HG03039 (cell line): ENCODE measurements at regions not wholly inside any gene's neighbourhood (a gene's known extent, or its start where the extent isn't known, plus 50 kb on each side); places are given as distances from the start of the nearest gene placed in this dataset.

Experiments used
- ATAC-seq: cut with Tn5 transposase; IDR thresholded peaks from one replicate; pipeline ENCODE4 v1.9.1; 2021; ENCODE audit warnings: mild to moderate bottlenecking, moderate library complexity; ENCODE audit not compliant: unreplicated experiment

DNA sequence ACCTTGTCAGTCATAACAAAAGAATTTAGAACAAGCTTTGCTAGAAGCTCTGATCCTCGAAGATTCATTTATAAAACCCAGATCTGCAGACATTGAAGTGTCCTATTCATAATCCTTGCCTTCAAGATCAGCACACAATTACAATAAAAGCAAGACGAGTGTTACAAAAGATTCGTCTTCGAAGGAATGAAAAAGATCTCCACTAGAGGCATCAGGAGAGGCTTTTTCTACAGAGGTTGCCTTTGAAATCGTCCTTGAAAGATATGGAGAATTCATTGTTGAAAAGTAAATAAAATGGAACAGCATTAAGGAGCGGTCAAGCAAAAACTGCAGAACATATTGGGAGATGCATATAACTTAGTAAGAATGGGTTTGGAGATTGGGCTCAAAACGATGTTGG, 146.4 kb downstream of the BMP4 start:
- ATAC-seq = no peak

DNA sequence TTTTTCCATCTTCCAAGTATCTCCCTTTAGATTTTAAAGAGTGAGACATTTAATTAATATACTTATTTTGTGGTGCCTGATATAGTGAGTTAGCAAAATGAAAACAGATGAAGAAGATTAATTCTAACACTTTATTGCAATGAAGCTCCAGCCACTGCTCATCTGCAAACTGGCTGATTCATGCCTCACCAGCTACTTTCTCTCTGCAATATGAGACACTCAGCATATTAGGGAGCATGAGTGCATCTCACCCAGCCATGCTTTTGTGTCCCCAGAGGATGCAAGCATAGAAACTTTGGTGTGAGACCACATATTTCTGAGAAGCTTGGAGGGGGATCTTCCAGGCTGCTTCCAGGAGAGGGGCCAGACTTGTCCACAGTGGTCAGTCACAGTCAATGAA, 148.6 kb downstream of the BMP4 start:
- ATAC-seq = no peak

DNA sequence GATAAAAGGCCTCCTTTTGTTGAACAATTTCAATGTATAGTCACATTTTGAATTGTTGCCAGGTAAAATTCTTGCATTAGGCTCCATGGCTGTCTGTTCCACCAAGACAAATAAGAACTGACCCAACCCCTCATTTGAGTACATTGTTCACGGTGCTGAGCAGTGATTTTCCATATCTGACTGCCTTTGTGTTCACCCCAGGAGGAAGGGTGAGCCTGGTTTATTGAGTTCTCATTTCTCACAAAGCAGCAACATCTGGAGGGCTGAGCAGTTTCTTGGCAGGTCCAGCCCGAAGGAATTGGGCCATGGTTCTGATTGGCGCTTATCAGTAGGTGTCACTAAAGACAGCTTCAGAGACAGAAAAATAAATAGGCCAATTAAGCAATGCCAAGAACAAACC, 149.1 kb downstream of the BMP4 start:
- ATAC-seq = no peak

DNA sequence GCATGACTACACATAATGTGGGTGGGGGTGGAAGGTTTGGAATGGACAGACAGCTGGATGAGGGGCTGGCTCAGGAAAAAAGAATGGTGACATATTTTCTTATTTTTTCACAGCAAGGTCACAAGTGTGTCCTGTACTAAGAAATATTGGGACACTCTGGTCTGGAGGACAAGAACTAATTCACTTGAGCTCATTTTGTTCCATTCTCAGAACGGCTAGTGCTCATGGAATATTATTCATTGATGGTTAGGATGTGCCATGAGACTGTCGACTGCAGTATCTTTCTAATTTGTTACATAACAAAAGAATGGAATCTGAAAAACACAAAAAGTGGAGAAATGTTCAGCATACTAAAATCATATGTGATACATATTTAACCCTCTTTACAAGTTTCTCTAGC, 149.5 kb downstream of the BMP4 start:
- ATAC-seq = no peak

DNA sequence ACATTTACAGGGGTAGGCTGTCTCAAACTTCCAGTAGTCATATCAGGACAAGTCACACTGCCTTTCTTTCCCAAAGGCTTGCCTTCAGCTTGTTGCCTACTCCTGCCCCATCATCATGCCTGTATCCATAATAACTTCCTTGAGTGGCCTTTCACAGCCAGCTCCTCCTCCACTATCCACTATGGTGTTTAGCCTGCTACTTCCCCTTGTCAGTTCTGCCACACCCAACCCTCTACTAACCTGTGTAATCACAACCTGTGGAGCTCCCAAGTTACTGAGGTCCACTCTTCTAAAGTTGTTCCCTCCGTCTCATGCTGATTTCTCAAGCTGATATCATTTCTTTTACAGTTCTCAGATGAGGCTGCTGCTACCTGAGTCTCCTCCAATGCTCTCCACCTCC, 159.9 kb downstream of the BMP4 start:
- no peak for ATAC-seq

DNA sequence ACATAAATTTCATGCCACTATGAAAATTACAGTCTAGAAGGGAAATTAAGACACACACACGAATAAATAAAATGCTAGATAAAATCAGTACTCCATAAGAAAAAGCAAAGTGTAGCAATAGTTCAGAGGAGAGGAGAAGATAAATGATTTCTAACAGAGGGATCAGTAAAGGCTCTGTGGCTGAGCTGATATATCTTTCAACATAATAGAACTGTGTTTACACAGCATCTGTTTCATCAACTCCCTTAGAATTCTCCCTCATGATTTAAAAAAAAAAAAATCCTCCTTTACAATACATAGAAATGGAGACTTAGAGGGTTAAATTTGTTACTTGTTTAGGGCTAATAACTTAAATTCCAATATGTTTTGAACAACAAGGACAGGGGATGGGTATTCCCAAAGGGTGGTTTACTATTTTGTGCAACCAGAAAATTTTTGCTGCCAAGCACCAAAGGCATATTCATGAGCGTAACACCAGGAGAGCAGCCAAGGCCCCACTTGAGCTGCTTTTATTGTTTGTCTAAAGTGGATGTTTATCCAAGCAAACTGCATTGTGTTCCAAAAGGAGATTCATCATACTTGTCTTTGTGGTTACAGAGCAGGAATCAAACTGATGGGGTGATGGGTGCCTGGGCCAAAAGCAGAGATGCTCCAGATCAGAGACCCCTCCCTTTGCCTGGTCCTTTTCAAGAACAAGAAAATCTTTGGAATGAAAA, 162.7 kb downstream of the BMP4 start:
- no peak for ATAC-seq

DNA sequence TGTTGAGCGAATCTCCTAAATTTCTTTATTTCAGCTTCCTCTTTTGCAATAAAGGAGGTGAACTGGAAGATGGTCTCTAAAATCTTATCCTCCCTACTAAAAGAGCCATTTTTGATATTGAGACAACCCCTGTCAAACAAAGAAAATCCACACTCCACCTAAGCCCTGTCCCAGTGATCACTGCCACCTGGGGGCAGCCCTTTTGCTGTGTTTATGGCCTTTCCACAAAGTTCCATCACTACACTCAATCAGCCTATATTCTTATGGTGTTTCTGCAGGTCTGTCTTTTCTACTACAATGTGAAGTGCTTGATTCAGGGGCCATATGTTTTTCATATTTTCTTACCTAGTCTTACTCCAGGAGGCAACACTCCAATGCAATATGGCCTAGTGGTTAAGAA, 163.7 kb downstream of the BMP4 start:
- no peak for ATAC-seq

DNA sequence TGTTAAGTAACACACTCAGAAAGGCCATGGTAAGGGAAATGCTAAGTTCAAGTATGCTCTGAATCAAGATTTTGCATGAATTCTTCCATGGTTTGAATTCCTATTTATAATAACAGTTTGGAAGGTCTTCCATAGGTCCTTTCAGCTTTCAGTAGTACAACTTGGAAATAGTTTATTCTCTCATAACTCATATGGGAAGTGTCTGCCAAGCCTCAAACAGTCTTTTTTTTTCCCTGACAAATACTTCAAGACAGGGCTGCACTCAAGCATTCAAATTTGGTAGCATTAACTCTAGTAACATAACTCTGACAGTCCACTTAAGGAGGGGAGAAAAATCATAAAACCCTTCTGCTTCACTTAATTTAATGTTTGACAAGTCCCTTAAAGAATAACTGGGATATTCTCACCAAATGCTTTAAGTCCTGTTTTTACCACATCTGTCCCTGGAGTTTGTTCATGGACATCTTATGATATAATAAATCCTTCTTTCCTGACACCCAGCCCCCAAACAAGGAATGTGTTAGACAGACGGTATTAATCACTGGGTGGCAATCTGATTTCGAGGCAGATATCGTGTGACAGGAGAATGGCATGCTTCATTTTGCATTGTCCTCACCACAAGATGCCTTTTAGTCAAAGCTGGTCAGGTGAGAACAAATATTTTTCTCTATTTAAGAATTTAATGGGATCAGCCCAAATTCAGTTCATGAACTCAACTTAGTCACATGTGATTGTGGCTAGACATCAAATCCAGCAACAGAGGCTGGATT, 165.7 kb downstream of the BMP4 start:
- no peak for ATAC-seq

DNA sequence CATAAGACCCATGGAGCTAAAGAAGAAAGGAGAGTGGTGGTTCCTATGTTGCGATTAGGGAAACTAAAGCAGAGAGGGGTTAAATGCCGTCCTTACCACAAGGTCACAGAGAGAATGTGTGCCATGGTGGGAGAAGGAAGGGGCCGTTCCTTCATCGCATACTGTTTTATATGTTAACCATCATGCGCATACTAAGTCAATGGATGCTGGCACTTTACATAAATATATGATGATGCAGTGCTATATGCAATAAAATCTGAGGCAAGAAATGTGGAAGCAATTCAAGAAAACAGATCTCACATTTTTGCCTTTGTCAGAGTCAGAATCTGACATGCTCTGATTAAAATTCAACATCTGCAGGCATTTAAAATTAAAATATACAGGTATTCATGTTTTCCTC, 168.1 kb downstream of the BMP4 start:
- ATAC-seq = no peak

DNA sequence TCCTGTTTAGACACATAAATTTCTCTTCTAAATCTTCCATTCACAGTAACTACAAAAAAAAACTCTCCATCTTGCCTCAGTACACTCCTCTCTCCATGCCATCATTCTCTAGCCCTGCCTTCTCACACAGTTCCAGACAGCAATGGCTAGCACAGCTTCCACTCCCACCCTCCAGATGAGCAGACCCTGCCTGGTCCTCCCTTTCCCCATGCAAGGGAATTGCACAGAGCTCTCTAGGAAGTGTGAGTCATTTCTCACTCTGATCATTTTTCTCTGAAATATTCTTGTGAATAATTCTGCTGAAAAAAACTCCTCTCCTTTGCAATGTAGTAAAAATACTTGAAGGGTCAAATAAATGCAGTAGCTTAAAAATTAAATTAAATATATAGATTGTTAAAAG, 170.6 kb downstream of the BMP4 start:
- ATAC-seq = no peak

DNA sequence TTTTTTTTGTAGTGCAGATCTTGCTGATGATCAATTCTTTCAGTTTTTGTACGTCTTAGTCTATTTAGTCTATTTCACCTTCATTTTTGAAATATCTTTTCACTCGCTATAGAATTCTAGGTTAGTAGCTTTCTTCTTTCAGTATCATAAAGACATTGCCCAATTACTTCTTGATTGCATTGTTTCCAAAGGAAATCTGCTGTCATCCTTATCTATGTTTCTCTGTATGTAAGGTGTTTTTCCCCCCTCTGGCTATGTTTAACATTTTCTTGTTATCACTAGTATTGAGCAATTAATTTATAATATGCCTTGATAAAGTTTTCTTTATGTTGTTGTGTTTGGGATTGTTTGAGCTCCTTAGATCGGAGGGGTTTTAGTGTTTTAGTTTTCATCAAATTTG, 171.9 kb downstream of the BMP4 start:
- no peak for ATAC-seq

DNA sequence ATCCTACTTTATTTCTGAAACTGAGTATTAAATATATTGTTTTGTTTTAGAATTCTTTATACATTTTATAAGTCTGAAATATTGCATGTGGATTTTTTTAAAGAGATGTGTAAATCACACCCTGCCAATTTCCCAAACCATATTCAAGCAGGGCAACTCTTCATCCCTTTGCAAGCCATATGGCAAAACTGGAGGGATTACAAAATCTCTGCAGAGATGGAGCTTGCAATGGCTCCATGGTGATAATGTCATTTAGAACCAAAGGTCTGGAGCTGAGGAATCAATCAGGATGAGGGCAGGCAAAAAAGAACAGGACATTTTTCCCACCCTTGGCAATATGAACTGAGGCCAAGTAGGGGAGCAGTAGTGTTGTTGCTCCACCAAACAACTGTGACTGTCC, 173.4 kb downstream of the BMP4 start:
- no peak for ATAC-seq

DNA sequence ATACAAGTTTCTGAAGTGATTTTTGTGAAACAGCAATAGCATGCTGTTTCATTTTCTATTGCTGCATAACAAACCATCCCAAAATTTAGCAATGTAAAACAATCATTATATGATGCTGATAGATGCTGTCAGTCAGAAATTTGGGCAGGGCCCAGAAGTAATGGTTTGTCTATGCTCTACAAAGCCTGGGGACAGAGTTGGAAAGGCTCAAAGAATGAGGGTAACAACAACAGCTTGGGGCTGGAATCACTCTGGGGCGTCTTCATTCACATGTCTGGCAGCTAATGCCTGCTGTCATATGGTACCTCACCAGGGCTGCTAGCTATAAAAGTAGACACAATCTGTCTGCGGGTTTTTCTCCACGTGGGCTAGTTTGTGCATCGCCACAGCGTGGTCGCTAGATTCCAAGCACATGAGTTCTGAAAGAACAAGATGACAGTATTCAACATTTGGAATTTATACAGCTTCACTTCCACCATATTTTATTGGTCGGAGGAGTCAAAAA, 176.5 kb downstream of the BMP4 start:
- no peak for ATAC-seq

DNA sequence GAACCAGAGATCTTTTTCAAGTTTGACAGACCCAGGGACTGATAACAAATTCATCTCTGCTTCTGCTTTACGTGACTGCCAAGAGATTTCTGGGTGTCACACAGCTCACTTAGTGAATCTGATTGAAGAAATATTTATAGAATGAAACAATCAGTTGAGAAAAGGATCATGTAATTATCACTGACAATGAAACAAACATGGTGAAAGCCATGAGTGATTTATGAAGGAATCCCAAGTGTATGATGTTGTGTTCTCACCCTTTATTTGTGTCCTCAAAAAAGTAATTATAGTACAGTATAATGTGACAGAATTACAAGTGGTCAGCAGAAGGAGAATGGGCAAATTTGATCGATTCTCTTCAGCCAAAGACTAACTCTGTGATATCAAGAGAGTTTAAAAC, 177.3 kb downstream of the BMP4 start:
- ATAC-seq = no peak

DNA sequence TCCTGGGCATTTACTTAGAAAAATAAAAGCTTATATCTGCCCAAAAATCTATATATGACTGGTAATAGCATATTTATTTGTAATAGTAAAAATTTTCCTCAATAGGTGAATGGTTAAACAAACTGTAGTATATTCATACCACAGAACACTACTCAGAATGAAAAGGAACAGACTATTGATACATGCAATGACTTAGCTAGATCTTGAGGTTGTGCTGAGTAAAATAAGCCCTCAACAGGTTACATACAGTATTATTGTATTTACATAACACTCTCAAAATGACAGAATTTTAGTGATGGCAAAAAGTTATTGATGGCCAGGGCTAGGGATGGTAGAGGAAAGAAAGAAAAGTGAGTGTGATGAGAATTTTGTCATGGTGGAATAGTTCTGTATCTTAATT, 178.4 kb downstream of the BMP4 start:
- peak; percentile 71 for ATAC-seq

DNA sequence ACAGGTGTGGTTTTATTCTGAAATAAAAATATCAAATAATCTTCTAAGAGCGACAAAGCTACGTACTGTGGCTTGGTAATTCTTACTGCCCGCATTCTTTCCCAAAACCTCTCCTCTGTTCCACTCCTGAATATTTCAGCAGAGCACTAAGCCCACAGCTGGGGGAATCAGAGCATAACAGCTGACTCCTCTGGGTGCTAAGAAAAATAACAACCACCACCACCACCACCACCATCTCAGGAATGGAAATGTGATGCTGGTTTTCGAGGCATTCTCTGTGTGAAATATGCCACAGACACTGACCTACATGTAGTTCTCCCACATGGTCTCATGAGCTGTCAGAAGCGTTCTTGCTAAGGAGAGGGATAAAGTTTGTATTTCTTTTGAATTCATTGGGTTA, 183.7 kb downstream of the BMP4 start:
- no peak for ATAC-seq

DNA sequence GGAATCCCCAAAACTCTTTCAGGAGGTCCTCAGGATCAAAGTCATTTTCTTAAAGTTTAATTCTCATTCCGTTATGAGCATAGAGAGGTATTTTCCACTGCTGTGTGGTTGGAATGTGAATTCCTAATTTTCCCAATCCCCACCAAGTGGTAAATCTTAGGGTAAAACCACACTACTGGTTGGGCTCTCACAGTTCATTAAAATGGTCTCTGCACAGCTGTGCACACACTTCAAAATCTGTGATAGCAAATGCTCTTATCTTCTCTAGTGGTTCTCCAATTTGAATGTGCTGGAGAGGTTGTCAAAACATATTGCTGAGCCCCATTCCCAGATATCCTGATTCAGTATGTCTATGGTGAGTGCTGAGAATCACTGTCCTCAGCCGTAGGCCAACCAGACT, 189.1 kb downstream of the BMP4 start:
- no peak for ATAC-seq

DNA sequence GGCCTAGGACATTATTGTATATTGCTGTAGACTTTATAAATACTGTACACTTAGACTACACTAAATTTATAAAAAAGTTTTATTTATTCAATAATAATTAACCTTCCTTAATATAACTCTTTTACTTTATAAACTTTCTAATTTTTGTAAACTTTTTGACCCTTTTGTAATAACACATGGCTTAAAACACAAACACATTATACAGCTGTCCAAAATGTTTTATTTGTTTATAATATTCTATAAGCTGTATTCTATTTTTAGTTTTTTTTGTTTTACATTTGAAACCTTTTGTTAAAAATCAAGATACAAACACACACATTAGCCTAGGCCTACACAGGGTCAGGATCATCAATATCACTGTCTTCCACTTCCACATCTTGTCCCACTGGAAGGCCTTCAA, 190.0 kb downstream of the BMP4 start:
- ATAC-seq = no peak

DNA sequence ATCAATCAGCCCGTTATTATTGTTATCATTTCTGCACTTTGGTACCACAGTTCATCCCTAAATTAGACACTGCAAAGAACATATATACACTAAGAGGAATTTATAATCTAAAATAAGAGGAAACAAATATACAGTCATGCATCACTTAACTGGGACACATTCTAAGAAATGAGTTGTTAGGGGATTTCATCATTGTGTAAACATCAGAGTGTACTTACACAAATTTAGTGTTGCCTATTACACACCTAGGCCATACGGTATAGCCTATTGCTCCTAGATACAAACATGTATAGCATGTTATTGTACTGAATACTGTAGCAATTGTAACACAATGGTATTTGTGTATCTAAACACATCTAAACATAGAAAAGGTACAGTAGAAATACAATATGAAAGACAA, 190.5 kb downstream of the BMP4 start:
- no peak for ATAC-seq

DNA sequence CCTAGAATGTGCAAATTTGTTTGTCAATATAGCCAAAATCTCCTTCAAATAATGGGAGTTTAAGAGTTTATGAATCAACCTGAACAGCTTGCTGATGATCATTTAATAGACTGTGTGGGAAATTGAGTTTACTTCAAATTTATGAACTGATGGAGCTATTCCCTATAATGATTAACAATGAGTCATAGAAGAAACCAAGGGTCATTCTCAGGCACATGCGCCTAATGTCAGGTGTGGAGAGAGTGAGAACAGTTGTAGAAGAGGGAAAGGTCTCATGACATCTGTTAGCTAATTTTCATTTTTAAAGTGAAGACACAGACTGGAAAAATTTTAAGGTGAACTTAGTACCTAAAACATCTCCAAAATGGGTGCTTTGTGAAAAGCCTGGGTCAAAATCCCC, 191.8 kb downstream of the BMP4 start:
- ATAC-seq = no peak

DNA sequence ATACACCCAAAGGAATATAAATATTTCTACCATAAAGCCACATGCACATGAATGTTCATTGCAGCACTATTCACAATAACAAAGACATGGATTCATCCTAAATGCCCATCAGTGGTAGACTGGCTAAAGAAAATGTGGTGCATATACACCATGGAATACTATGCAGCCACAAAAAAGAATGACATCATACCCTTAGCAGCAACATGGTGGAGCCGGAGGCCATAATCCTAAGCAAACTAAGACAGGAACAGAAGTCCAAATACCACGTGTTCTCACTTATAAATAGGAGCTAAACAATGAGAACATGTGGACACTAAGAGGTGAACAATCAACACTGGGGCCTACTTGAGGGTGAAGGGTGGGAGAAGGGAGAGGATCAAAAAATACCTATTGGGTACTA, 198.5 kb downstream of the BMP4 start:
- no peak for ATAC-seq

DNA sequence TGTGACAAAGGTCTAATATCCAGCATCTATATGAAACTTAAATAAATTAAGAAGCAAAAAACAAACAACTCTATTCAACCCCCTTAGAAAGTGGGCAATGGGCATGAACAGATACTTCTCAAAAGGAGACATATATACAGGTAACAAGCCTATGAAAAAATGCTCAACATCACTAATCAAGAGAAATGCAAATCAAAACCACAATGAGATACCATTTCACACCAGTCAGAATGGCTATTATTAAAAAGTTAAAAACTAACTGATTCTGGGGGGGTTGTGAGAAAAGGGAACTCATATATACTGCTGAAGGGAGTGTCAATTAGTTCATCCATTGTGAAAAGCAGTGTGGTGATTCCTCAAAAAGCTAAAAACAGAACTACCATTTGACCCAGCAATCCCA, 198.9 kb downstream of the BMP4 start:
- ATAC-seq = no peak

DNA sequence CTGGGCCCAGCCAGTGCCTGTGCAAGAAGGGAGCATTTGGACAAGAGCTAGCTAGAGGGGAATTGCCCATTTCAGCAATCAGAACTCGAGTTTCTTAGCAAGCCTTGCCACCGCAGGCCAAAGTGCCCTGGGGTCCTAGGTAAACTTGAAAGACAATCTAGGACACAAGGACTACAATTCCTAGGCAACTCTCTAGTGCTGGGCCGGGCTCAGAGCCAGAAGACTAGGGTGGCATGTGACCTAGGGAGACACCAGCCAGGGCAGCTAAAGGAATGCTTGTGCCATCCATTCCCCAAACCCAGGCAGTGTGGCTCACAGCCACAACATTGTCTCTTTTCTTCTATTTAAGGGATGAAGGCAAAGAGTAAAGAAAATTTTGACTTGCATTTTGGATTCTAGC, 205.0 kb downstream of the BMP4 start:
- ATAC-seq = no peak
